ENCODE measurements at regions not wholly inside any gene's neighbourhood (a gene's known extent, or its start where the extent isn't known, plus 50 kb on each side); places are given as distances from the start of the nearest gene placed in this dataset.

GRCh38 chr10:36720895-36721294 lies 404.5 kb upstream of the ANKRD30A start:
- ATAC-seq (no peak), DNase-seq (no peak)
- no peaks in the 10 kb centered on the region for H3K4me1 Mint-ChIP-seq
- H3K27ac Mint-ChIP-seq: no peak overlapping the region
- ChIA-PET POLR2A (no interaction called here), CTCF (no interaction called here)
- peaks cover 1% of the 10 kb centered on the region for H3K9me3 Mint-ChIP-seq (ENCODE audit: low read depth)
- no peaks in the 10 kb centered on the region for H3K36me3 Mint-ChIP-seq (ENCODE audit: low read depth)
- no peaks in the 10 kb centered on the region for H3K27me3 Mint-ChIP-seq
- intact Hi-C loops (cut with DNase I, micrococcal nuclease): no loop called here
- H3K4me3 Mint-ChIP-seq: no peak overlapping the region

GRCh38 chr10:36717118-36717517 lies 408.3 kb upstream of the ANKRD30A start:
- Mint-ChIP-seq H3K27me3 (no peaks in the 10 kb centered on the region), H3K4me1 (no peaks in the 10 kb centered on the region), H3K4me3 (no peak overlapping the region), H3K27ac (no peak overlapping the region), H3K9me3 (ENCODE audit: low read depth) (peaks cover 1% of the 10 kb centered on the region), H3K36me3 (ENCODE audit: low read depth) (no peaks in the 10 kb centered on the region)
- intact Hi-C loops (cut with DNase I, micrococcal nuclease): no loop called here
- ATAC-seq (no peak), DNase-seq (no peak)
- POLR2A ChIA-PET: no interaction called here
- CTCF ChIA-PET: no interaction called here

- POLR2A ChIA-PET: no interaction called here
- intact Hi-C loops (cut with DNase I, micrococcal nuclease): no loop called here
- Mint-ChIP-seq H3K36me3 (ENCODE audit: low read depth) (no peaks in the 10 kb centered on the region), H3K9me3 (ENCODE audit: low read depth) (no peaks in the 10 kb centered on the region), H3K4me3 (no peak overlapping the region), H3K27me3 (no peaks in the 10 kb centered on the region), H3K4me1 (no peaks in the 10 kb centered on the region), H3K27ac (no peak overlapping the region)
- ATAC-seq: no peak
- DNase-seq: no peak
- CTCF ChIA-PET: no interaction called here
Observed at GRCh38 chr10:36716291-36716690, 409.1 kb upstream of the ANKRD30A start.

DNA sequence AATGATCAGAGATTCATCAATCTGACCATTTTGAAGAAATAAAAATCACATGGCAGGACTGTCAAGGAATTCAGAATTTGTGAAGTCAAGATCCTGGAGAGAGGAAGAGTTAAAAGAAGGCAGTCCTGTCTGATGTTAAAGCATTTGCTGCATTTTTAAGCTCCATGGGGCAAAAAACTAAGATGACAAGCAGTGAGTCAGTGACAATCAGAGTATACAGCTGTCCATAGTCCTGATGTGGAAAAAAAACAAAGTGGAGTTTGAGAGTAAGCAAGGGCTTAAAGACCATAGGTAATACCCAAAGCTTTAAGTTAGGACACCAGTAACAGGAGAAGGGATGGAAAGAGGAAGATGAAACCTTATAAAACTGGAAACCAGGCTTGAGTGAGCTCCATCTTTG lies 412.7 kb upstream of the ANKRD30A start:
- no peaks in the 10 kb centered on the region for H3K4me1 Mint-ChIP-seq
- no peaks in the 10 kb centered on the region for H3K27me3 Mint-ChIP-seq
- DNase-seq: no peak
- no peak overlapping the region for H3K4me3 Mint-ChIP-seq
- ChIA-PET CTCF (no interaction called here), POLR2A (no interaction called here)
- no peaks in the 10 kb centered on the region for H3K9me3 Mint-ChIP-seq (ENCODE audit: low read depth)
- intact Hi-C loops (cut with DNase I, micrococcal nuclease): no loop called here
- H3K27ac Mint-ChIP-seq: no peak overlapping the region
- no peak for ATAC-seq
- no peaks in the 10 kb centered on the region for H3K36me3 Mint-ChIP-seq (ENCODE audit: low read depth)

- no peaks in the 10 kb centered on the region for H3K27me3 Mint-ChIP-seq
- DNase-seq: no peak
- ATAC-seq: no peak
- no peak overlapping the region for H3K4me3 Mint-ChIP-seq
- H3K4me1 Mint-ChIP-seq: no peaks in the 10 kb centered on the region
- H3K27ac Mint-ChIP-seq: no peak overlapping the region
- H3K9me3 Mint-ChIP-seq (ENCODE audit: low read depth): no peaks in the 10 kb centered on the region
- intact Hi-C loops (cut with DNase I, micrococcal nuclease): no loop called here
- H3K36me3 Mint-ChIP-seq (ENCODE audit: low read depth): no peaks in the 10 kb centered on the region
- ChIA-PET POLR2A (no interaction called here), CTCF (no interaction called here)
Observed at GRCh38 chr10:36711361-36711760, 414.0 kb upstream of the ANKRD30A start.

- no peaks in the 10 kb centered on the region for H3K36me3 Mint-ChIP-seq (ENCODE audit: low read depth)
- intact Hi-C loops (cut with DNase I, micrococcal nuclease): no loop called here
- peaks cover 4% of the 10 kb centered on the region for H3K9me3 Mint-ChIP-seq (ENCODE audit: low read depth)
- DNase-seq: no peak
- no peak for ATAC-seq
- no peak overlapping the region for H3K4me3 Mint-ChIP-seq
- ChIA-PET CTCF (no interaction called here), POLR2A (no interaction called here)
- H3K4me1 Mint-ChIP-seq: no peaks in the 10 kb centered on the region
- no peak overlapping the region for H3K27ac Mint-ChIP-seq
- no peaks in the 10 kb centered on the region for H3K27me3 Mint-ChIP-seq
Observed at GRCh38 chr10:36704124-36704523, 421.3 kb upstream of the ANKRD30A start.

DNA sequence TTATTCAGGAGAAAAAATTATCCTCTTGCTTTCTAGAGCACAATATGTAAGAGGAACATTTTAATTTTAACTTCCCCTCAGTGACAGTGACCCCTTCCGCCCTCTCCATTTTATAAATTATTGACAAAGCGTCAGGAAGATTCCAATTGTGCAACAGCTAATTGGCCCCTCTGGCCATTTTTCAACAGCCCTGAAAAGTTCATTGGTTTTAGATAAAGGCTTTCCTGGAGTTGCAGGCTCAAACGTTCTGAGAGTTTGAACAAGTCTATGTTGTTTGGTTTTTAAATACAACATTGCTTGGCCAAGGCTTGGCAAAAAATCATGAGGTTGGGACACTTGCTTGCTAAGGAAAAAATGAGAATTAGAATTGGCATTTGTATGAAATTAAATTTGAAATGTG lies 422.2 kb upstream of the ANKRD30A start:
- Mint-ChIP-seq H3K4me1 (no peaks in the 10 kb centered on the region), H3K36me3 (ENCODE audit: low read depth) (no peaks in the 10 kb centered on the region), H3K27ac (no peak overlapping the region), H3K27me3 (no peaks in the 10 kb centered on the region), H3K9me3 (ENCODE audit: low read depth) (peaks cover 4% of the 10 kb centered on the region), H3K4me3 (no peak overlapping the region)
- intact Hi-C loops (cut with DNase I, micrococcal nuclease): no loop called here
- CTCF ChIA-PET: interaction anchor here (0.6 kb wide), 1 partner anchor 557 kb away, joined by 4 read pairs; no protein-coding TSS in a partner anchor
- POLR2A ChIA-PET: no interaction called here
- DNase-seq (no peak), ATAC-seq (no peak)

DNA sequence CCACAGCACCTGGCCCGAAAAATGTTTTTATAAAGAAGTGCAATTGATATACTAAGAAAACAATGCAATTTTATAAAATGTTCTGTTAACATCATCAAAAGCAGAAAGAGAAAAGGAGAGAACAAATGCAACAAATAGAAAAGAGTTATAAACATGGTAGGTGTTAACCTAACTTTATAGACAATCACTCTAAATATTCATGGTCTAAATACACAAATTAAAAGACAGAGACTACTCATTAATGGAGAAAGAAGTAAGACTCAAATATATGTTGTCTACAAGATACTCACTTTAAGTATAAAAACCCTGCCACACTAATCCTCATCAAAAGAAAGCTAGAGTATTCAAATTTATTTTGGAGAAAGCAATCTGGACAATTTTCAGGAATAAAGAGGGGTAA lies 425.3 kb upstream of the ANKRD30A start:
- DNase-seq: no peak
- no peaks in the 10 kb centered on the region for H3K4me1 Mint-ChIP-seq
- H3K27me3 Mint-ChIP-seq: no peaks in the 10 kb centered on the region
- no peak overlapping the region for H3K27ac Mint-ChIP-seq
- CTCF ChIA-PET: no interaction called here
- no peak overlapping the region for H3K4me3 Mint-ChIP-seq
- no peak for ATAC-seq
- intact Hi-C loops (cut with DNase I, micrococcal nuclease): no loop called here
- POLR2A ChIA-PET: no interaction called here
- H3K9me3 Mint-ChIP-seq (ENCODE audit: low read depth): peaks cover 7% of the 10 kb centered on the region
- H3K36me3 Mint-ChIP-seq (ENCODE audit: low read depth): no peaks in the 10 kb centered on the region

DNA sequence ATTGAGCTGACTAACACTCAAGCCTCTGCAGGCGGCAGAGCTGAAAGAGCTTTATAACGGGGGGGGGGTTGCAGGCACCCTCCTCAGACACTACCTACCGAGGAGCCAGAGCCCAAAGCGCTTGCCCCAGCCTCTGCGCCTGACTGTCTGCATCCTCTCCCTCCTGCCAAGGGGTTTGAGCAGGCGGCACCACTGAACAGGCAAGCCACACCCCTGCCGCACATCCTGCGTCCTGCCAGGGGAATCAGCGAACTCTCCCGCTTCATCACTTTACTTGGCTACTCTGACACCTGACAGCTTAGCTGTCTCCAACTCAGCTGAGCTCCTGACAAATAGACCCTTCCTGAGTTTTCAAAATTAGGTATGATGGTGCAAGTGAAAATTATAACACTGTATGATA lies 432.6 kb upstream of the ANKRD30A start:
- intact Hi-C loops (cut with DNase I, micrococcal nuclease): no loop called here
- DNase-seq (no peak), ATAC-seq (no peak)
- Mint-ChIP-seq H3K4me1 (no peaks in the 10 kb centered on the region), H3K27me3 (no peaks in the 10 kb centered on the region), H3K36me3 (ENCODE audit: low read depth) (no peaks in the 10 kb centered on the region), H3K4me3 (no peak overlapping the region), H3K27ac (no peak overlapping the region), H3K9me3 (ENCODE audit: low read depth) (peaks cover 14% of the 10 kb centered on the region)
- ChIA-PET CTCF (no interaction called here), POLR2A (no interaction called here)

GRCh38 chr10:36688717-36689116 lies 436.7 kb upstream of the ANKRD30A start:
- ATAC-seq (no peak), DNase-seq (no peak)
- POLR2A ChIA-PET: no interaction called here
- Mint-ChIP-seq H3K4me3 (no peak overlapping the region), H3K27me3 (no peaks in the 10 kb centered on the region), H3K36me3 (ENCODE audit: low read depth) (no peaks in the 10 kb centered on the region), H3K9me3 (ENCODE audit: low read depth) (peaks cover 7% of the 10 kb centered on the region), H3K4me1 (no peaks in the 10 kb centered on the region), H3K27ac (no peak overlapping the region)
- intact Hi-C loops (cut with DNase I, micrococcal nuclease): no loop called here
- CTCF ChIA-PET: interaction anchor here (0.6 kb wide), 1 partner anchor 11 kb away, joined by 3 read pairs; no protein-coding TSS in a partner anchor

DNA sequence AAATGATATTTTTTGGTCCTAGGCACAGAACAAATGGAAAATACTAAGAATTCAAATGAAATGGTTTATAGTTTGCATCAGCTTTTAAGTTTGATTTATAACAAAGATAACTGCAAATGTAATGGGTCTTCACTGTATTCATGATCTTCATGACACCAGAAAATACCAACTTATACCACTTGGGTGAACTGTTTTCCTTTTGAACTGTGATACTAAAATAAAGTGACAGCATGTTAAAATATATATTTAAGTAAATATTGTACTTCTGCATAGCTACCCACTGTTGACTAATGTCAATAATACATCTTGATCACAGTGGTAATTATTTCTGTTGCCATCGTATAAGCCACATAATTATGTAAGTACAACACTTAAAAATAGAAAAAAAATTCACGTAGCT lies 442.0 kb upstream of the ANKRD30A start:
- H3K27ac Mint-ChIP-seq: no peak overlapping the region
- ATAC-seq (no peak), DNase-seq (no peak)
- H3K4me3 Mint-ChIP-seq: no peak overlapping the region
- intact Hi-C loops (cut with DNase I, micrococcal nuclease): no loop called here
- CTCF ChIA-PET: no interaction called here
- no peaks in the 10 kb centered on the region for H3K27me3 Mint-ChIP-seq
- no peaks in the 10 kb centered on the region for H3K4me1 Mint-ChIP-seq
- POLR2A ChIA-PET: no interaction called here
- peaks cover 3% of the 10 kb centered on the region for H3K9me3 Mint-ChIP-seq (ENCODE audit: low read depth)
- H3K36me3 Mint-ChIP-seq (ENCODE audit: low read depth): no peaks in the 10 kb centered on the region

- DNase-seq (no peak), ATAC-seq (no peak)
- ChIA-PET CTCF (no interaction called here), POLR2A (no interaction called here)
- intact Hi-C loops (cut with DNase I, micrococcal nuclease): no loop called here
- H3K27me3 Mint-ChIP-seq: no peaks in the 10 kb centered on the region
- no peaks in the 10 kb centered on the region for H3K4me1 Mint-ChIP-seq
- no peaks in the 10 kb centered on the region for H3K9me3 Mint-ChIP-seq (ENCODE audit: low read depth)
- H3K27ac Mint-ChIP-seq: no peak overlapping the region
- no peak overlapping the region for H3K4me3 Mint-ChIP-seq
- H3K36me3 Mint-ChIP-seq (ENCODE audit: low read depth): no peaks in the 10 kb centered on the region
Observed at GRCh38 chr10:36681751-36682632, 443.4 kb upstream of the ANKRD30A start.

DNA sequence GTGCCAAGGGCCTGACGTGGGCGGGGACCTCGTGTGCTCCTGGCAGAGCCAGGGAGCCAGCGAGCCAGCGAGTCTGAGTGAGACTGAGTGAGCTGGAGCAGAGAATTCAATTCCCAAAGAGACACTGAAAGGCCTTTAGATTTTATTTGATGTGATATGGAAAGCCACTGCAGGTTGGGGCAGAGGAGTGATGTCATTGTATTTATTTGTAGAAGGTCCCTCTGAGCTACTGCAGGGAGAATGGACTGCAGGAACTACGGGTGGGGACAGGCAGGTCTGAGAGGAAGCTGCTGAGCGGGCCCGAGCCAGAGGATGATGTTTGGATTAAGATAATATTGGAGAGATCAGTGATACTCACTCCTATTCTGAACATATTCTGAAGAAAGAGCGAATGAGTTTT lies 445.8 kb upstream of the ANKRD30A start:
- ChIA-PET CTCF (no interaction called here), POLR2A (no interaction called here)
- no peak for DNase-seq
- Mint-ChIP-seq H3K4me3 (no peak overlapping the region), H3K36me3 (ENCODE audit: low read depth) (no peaks in the 10 kb centered on the region), H3K27ac (no peak overlapping the region), H3K4me1 (no peaks in the 10 kb centered on the region), H3K27me3 (no peaks in the 10 kb centered on the region), H3K9me3 (ENCODE audit: low read depth) (peaks cover 3% of the 10 kb centered on the region)
- no peak for ATAC-seq
- intact Hi-C loops (cut with DNase I, micrococcal nuclease): no loop called here

Measured in activated CD4-positive, alpha-beta T cell treated with anti-CD3 and anti-CD28 coated beads for 36 hours (primary cell).